ENCODE measurements at regions not wholly inside any gene's neighbourhood (a gene's known extent, or its start where the extent isn't known, plus 50 kb on each side); places are given as distances from the start of the nearest gene placed in this dataset.
A peak's percentile ranks its signal among the peaks of the same experiment; 100 is the strongest.

DNA sequence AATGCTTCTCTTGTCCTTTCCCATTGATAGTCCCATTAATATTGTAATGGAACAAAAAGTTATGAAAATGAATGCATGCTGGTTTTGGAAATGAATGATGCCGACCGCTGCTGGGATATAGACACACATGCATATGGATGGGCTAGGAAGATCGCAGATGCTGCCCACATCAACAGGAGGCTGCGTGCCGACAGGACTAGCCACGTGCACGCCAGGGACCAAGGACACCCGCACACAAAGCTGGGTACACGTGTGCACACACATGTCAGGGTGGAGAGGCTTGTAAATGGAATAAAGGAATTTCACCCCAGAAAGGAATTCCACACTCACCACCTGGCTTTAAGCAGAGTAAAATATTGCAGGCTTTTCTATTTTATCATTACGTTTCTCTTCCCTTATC, 153.8 kb upstream of the VASH1 start:
- DNase-seq, result no peak

DNA sequence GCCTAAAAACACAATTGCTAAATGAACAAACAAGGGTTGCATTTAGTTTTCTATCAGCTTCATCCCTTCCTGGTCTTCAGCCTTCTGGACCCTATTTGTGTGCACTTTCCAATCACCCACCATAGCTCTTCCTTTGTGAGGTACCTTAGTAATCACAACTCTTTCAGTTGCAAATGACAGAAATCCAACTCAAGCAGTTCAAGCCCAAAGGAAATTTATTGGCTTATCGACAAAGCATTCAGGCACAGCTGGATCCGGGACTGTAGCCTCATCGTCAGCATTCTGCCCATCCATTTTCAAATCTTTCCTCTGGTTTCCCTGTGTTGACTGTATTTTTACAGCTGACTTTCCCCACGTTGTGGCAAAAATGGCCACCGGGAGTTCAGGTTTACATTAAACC, 148.6 kb upstream of the VASH1 start:
- DNase-seq, result no peak

DNA sequence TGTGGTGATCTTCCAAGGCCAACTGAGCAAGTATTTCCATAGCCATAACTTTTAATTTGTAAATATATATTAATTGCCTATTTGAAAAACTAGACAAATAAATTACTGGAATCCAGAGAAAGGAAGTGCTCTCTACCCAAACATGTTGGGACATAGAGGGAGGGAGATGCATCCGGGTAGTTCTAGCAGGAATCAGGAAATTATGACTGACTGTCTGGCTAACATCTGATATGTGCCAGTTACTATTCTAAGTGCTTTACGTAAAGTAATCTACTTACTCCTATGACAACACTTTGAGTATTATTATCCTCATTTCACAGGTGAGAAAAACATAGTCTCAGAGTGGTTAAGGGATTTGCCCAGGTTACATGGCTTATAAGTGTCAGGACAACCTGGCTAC, 147.7 kb upstream of the VASH1 start:
- DNase-seq, result no peak

GRCh38 chr14:76615331-76615730, 145.9 kb upstream of the VASH1 start:
- no peak for DNase-seq

- no peak for DNase-seq
Measured at GRCh38 chr14:76617440-76617839, 143.8 kb upstream of the VASH1 start.

- no peak for DNase-seq
Measured at GRCh38 chr14:76636602-76637001, 124.7 kb upstream of the VASH1 start.

- DNase-seq, result no peak
Measured at GRCh38 chr14:76638841-76639240, 122.4 kb upstream of the VASH1 start.

- DNase-seq, result no peak
Measured at GRCh38 chr14:76639606-76640229, 121.5 kb upstream of the VASH1 start.

- no peak for DNase-seq
Measured at GRCh38 chr14:76640923-76641395, 120.3 kb upstream of the VASH1 start.

DNA sequence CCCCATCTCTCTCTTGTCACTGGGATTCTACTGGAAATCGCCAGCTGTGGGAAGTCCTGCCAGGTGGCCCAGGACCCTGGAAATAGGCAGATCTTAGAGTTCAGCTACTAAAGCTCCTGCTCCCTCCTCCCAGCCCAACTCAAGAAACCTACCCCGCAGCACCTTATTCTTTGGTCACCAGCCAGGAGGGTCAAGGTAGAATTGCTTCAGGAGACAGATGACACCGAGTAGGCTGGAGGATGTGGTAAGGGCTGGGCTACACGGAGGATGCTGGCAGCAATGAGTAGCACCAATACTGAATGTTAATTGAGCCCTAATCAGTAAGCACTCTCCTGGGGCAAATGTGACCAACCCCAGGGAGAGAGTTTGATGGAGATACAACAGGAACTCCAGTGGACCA, 119.7 kb upstream of the VASH1 start:
- no peak for DNase-seq

DNA sequence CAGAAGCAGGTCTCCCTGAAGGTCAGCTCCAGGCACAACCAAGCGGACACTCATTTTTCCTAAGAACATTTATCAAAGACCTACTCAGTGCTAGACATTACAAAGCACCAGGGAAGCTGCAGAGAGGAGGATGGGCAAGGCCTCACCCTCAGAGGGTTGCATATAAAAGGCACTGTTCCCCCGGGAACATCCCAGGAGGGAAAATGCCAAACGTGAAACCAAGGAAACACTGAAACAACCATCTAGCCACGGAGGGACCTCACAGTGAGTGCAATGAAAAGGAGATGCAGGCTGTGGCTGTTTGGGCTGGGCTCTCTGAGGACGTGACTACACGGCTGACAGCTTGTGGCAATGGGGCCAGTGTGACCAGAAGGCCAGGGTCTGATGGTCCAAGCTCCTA, 117.4 kb upstream of the VASH1 start:
- DNase-seq, result no peak

- DNase-seq, result peak; percentile 82
Measured at GRCh38 chr14:76644855-76645518, 116.3 kb upstream of the VASH1 start.

DNA sequence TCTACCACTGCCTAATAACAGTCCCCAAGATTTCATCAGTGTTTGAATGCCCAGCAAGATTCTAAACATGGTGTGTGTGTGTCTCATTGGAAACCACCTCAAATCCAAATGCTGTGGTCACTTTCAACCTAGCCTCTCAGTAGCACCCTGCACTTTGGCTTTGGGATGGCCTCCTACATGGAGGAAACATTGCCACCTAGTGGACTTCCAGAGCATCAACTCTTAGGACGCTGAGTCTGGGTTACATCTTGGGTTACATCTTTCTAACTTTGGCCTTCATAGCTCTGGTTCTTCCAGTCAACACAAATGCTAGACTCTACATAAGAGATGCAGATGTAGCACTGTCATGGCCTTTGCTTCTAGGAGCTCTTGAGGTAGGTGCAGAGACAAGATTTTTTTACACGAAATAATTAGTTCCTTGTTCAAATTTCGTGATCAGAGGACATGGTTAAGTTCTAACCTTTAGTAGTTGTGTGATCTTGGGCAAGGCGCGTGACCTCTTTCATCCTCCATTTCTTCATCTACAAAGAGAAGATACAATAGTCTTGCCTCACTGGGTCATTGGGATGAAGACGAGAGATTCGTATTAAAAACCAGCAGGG, 113.5 kb upstream of the VASH1 start:
- peak; percentile 63 for DNase-seq

DNA sequence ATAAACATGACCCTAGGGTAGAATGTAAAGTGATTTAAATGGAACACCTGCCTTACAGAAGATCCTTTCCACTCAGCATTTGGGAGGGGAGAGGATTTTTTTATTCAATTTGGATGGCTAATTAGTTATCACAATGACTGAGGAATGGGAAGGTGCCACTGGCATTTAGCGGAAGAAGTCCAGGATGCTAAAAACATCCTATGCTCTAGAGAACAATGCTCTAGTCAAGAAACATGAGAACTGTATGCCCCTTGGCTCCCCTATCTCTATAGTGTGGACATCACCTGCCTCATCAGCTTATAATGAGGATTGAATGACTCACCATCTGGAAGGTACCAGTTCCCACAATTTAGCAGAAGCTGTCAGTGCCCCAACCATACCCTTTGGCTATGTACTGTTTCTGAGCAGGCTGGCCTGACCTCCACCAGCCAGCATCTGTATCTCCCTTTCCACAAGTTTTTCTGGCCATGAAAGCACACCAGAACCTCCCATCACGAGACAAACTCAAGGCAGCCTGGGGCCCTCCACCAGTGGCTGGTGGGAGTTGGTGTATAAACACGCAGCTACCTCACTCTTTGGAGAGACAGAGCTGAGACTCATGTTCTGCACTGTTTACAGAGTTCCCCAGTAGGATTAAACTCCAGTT, 109.7 kb upstream of the VASH1 start:
- DNase-seq, result no peak

DNA sequence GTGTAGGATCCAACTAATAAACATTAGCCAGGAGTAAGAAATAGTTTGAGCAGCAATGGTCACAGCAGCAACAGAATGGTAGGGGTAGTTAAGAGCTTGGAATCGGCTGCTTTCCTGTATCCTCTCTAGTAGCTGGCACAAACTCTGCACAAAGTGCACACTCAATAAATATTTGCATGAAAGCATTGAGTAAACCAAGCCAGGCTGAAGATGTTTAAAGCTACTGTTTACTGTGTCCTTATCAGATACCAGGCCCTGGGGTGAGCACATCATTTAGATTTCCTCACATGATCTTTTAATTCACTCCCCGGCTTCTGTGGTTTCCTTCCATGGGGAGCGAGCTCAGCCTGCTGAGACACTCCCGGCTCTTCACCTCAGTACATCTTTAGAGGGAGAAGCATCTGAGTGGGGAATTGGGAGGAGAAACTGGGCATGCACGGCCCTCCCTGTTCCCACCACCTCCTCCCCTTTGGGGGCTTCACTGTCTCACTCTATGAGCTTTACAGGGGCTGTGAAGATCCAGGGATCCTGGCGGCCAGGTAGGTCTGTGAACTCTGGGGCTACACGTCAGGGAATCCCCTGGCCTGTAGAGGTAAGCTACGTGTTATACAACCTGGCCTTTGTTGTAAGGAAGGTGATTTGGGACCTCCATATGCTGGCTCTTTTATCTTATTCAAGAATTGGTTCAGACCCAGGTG, 107.2 kb upstream of the VASH1 start:
- DNase-seq, result no peak

GRCh38 chr14:76654573-76655108, 106.6 kb upstream of the VASH1 start:
- no peak for DNase-seq

- DNase-seq, result no peak
Measured at GRCh38 chr14:76655331-76655730, 105.9 kb upstream of the VASH1 start.

- no peak for DNase-seq
Measured at GRCh38 chr14:76656592-76656991, 104.7 kb upstream of the VASH1 start.

DNA sequence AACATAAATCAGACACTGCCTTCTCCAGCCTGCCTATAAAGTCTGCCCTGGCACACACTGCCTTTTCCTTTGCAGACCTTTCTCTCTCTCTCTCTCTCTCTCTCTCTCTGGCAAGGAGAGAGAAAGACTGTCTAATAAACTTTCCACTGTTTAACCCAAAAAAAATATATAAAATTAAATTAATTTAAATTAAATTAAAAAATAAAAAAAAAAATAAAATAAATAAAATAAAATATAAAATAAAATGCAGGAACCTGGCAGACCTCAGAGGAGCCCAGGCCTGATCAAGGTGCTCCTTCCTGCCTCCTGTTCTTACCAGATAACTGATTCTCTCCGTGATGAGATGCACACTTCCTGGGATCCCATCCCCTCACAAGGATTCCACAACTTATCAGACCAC, 103.9 kb upstream of the VASH1 start:
- no peak for DNase-seq

DNA sequence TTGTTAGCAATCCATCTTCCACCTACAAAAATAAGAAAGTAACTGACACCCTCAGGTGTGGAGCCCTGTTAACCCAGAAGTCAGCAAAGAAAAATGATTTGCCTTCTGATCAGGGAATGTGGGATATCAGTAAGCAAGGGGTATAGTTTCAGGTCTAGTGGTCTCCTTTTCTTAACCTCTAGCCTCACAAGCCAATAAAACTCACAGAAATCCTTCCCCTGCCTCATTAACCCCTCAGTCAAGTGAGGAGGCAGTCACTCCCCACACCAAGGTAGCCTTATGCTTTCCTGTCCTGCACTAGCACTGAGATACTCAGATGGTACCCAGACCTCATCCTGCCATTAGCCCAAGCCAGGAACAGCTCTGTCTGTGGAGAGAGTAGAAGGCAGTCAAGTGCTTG, 103.4 kb upstream of the VASH1 start:
- no peak for DNase-seq

DNA sequence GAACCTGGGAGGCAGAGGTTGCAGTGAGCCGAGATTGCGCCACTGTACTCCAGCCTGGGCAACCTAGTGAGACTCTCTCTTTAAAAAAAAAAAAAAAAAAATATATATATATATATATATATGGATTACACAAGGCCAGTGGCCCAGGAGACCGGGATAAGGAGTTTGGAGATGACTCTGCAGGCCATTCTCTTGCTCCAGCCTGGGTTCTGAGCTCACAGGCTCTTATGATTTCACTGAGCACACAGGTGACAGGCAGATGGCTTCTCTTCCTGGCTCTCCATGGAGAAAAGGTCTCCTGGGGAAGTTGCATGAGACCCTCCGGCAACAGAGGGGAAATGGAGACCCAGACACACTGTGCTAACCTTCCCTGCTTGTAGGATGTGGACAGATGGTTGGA, 98.7 kb upstream of the VASH1 start:
- DNase-seq, result no peak

GRCh38 chr14:76664790-76665189, 96.5 kb upstream of the VASH1 start:
- DNase-seq, result no peak

DNA sequence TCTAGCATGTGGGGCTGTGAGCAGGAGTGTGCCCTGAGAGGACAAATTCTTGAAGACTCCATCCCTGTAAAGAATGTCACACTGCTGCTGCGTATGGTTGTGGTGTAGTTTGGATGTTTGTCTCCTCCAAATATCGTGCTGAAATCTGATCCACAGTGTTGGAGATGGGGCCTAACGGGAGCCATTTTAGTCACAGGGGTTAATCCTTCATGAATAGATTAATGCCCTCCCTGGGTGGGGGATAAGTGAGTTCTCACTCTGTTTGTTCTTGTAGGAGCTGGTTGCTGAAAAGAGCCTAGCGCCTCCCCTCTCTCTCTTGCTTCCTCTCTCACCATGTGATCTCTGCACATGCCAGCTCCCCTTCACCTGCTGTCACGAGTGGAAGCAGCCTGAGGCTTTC, 94.5 kb upstream of the VASH1 start:
- DNase-seq, result no peak
